ENCODE measurements at regions not wholly inside any gene's neighbourhood (a gene's known extent, or its start where the extent isn't known, plus 50 kb on each side); places are given as distances from the start of the nearest gene placed in this dataset.
A peak's percentile ranks its signal among the peaks of the same experiment; 100 is the strongest.

DNA sequence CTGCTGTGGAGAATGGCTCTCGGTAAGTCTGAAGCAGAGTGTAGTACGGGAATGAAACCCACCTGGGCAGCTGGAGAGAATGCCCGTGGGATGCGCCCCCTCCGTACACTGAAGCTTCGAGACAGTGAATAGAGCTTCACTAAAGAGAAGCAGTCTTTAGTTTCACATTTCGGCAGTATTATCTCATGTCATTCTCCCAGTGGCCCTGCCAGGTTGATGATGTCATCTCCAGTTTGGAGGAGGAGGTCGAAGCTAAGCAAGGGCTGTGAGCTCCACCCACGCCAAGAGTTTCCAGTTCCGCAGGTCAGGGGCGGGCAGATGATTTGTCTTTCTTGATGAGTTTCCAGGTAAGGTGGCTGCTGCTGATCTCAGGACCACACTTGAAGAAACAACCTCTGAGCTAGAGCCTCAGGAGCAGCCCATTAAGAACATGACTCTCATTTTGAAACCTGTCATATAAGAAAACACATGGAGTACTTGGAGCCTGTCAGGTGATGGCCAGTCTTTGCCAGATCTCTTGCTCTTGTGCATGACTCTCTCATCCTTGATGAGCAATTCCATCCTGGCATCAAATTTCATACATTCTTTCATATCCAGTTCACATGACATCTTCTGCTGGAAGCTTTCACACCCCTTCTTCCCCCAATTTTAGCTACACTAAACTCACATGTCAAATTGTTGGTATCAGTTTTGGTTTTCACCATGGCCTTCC is 475.0 kb downstream of the RNF144A start:
- peak; percentile 32 for DNase-seq

DNA sequence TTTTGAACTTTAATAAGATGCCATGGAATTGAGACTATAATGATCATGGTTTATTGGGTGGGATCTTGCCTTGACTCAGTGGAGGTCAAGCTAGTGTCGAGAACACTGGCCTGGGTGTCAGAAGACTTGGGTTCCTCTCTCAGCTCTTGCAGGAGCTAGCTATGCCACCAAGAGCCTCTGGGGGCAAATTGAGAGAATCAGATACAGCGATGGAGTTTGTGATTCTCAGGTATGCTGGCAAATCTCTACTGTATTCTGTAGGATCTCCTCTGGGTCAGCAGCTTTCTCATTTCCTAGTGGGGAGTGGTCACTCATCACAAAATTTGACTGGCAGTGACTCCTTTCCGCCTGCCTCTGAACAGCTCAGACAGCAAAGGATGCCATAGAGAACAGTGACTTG is 477.0 kb downstream of the RNF144A start:
- DNase-seq = no peak

GRCh38 chr2:7400628-7401027 is 483.4 kb downstream of the RNF144A start:
- peak; percentile 36 for DNase-seq

DNA sequence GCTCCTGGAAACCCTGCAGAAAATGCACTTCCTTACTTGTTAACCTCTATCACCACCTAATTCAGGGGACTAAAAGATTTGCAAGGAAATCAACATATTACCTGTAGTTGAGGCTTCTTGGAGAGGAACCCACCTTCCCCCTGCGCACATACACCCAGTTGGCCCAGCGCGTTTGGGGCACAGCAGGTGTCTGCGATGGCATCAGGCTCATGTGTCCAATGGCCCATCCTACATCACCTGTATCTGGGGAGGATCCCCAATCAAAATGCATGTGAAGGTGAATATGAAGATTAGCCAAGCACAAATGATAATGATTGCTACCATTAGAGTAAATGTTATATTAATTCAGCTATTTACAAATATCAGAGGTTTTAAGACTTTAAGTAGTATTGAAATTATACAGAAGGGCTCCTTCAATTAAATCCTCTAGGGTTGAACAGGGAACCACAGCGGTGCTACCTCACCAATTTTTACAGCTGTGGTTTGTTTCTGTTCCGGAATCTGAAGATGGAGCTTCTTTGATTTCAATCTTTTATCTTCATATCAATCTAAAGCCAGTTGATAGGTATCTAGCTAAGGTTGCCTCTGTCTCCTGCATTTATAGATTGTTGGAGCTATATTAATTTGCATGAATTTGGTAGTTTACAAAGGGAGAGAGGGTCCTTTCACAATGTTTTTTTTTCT is 486.0 kb downstream of the RNF144A start:
- DNase-seq = no peak

- no peak for DNase-seq
Observed at GRCh38 chr2:7405861-7406715, 488.9 kb downstream of the RNF144A start.

DNA sequence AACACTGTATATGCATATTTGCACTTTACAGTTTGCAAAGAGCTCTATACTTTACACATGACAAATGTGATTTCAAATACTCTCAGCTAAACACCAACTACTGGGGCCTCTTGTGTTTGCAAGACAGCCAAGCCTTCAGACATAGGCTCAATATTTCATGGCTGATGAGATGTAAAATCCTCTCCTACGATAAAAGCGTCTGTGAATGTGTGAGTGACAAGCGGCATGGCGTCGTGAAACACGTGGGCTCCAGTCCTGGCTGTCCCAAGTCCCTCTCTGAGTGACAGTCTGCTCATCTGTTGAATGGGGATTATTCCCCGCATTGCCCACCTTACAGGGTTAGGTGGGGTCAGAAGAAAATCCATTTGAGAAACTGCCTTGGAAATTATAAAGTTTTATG is 489.8 kb downstream of the RNF144A start:
- no peak for DNase-seq

- no peak for DNase-seq
Observed at GRCh38 chr2:7407906-7408680, 490.9 kb downstream of the RNF144A start.

DNA sequence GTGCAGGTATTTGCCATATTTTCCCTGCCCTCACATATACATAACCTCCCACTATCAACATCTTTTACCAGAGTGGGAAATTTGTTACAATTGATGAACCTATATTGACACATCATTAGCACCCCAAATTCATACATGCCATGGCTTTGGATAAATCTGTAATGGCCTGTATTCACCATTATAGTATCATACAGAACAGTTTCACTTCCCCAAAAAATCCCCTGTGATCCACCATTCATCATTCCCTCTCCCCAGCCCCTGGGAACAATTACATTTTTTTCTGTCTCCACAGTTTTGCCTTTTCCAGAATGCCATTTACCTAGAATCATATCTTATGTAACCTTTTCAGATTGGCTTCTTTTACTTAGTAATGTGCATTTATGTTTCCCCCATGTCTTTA is 494.5 kb downstream of the RNF144A start:
- no peak for DNase-seq

DNA sequence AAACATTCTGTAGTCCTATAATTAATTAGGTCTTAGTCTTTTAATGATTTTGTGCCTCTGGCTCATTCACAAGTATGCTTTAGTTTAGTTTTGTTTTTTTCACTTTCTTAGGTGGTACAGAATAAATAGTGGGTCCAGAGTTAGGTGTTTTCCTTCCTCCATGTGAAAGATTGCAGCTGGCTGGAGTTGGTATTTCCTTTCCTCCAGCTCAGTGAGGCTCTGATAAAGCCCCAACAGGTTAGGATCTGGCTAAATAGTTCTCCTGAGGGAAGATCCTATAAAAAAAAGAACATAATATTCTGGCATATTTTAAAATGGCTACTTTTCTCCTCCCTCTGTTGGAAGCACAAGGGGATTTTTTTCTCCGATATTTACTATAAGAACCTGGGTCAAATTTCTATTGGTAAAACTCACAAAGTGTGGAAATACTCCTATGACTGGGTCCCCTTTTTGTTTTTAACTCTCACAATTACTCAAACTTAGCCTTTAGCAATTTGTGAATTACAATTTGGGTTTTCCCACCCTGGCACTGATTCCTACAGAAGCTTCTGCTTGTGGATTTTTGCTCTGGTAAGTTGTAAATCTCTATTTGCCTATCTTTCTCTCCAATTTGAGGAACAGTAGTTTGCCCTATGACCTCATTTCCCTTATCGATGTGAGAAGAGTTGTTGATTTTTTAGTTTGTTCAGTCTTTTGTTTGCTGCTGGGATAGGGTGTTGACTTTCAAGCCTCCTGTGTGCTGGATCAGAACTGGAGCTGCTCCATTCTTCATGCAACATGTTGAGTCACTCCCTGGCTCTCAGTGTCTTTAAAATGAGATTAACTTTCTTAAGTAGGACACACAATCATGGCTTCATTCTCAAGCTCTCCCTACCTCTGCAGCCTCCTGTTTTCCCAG is 500.9 kb downstream of the RNF144A start:
- peak; percentile 43 for DNase-seq

- DNase-seq = no peak
Observed at GRCh38 chr2:7419186-7419585, 502.0 kb downstream of the RNF144A start.

DNA sequence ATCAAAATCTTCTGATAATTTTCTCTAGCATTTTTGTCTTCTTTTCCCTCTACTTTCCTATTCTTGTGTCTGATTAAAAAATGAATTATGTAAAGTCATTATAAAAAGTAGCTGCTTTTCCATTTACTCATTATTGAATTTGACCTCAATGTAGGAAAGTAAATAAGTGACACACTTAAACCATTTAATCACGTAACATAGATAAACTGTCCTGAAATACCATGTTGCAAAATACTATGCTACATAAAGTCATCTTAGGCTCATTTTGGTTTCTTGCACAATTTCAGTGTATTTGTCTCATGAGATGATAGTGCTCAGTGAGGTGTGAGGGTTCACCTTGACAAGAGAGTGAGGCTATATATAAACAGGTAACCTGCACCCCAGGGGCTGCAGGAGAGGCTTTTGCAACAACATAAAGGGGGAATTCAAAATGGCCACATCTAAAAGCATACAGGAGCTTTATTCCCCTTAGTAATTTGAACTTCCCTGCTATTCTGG is 502.7 kb downstream of the RNF144A start:
- no peak for DNase-seq

GRCh38 chr2:7420530-7420929 is 503.3 kb downstream of the RNF144A start:
- no peak for DNase-seq

DNA sequence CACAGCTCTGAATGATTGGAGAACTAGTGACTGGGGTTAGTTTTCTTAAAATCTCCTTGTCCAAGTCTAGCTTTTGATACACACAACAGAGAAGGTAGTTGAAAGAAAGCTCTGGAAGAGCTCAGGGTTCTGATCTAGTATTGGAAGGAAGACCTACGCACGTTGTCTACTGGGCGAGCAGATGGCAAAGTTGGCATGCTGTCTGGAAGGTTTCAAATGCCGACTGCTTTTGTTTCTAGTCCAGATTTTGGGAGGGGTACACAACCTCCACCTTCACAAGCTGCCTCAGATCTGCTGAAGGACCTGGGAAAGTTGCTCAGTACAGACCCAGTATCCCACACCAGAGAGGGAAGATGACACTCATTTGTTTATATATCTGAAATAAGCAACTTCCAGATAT is 507.3 kb downstream of the RNF144A start:
- no peak for DNase-seq

- peak; percentile 75 for DNase-seq
Observed at GRCh38 chr2:7427293-7428060, 510.3 kb downstream of the RNF144A start.

- DNase-seq = no peak
Observed at GRCh38 chr2:7428454-7429204, 511.4 kb downstream of the RNF144A start.

- peak; percentile 21 for DNase-seq
Observed at GRCh38 chr2:7429733-7430132, 512.5 kb downstream of the RNF144A start.

GRCh38 chr2:7430421-7430868 is 513.2 kb downstream of the RNF144A start:
- DNase-seq = peak; percentile 14

DNA sequence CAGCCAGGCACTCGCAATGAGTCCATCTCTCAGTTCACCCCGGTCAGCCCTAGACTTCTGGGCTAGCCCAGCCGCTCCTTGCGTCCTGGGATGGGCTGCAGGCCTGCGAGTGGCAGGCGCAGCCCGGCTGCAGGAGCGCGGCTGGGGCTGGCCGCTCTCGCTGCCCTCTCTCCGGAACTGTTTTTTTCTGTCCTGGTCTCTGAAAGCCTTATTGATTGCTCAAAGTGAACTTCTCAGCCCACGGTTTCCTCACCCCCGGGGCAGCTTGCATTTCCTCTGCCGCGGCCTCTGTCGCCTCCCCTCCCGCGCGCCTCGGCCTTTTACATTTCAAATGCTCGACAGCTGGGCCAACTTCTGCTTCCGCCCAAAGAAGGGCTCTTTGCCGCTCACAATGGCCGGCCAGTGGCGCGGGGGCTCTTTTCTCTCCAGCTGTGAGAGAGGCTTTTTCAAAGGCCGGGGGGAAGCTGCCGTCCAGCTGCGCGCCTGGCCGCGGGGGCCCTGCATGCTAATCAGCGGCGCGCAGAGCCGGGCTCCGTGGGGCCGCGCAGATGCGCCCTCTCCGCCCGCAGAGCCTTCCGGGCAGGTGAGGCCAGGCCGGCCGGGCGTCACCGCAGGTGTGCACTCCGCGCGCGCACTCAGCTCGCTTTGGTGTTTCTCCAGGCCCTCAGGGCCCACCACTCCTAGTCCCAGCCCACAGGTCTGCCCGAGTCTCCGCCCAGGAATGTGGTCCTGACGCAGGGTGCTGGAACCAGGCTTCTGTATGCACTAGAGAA is 513.8 kb downstream of the RNF144A start:
- DNase-seq = peak; percentile 90

DNA sequence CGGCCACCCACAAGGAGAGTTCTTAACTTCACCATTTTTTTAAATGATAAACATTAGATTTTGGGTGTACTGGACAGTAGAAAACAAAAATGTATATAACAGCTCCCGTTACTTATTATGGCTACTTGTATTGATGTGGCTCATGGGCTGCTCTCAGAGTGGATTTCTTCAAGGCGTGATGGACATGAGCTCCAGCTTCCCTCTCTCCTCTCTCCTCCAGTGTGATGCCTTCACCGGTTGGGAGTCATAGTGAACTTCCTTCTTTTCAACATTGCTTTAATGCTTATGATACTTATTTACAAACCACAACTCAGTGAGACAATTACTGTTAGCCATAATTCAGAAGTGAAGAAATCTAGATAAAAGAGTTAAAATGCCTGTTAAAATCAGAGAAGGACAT is 515.2 kb downstream of the RNF144A start:
- DNase-seq = no peak

Data from DMS53 (cell line).